Stimulated activated CD4-positive, alpha-beta T cell treated with anti-CD3 and anti-CD28 coated beads, Interleukin-4, amount 100 ng/mL, for 48 hours (primary cell): ENCODE measurements at regions not wholly inside any gene's neighbourhood (a gene's known extent, or its start where the extent isn't known, plus 50 kb on each side); places are given as distances from the start of the nearest gene placed in this dataset.

Source experiments
- DNase-seq, 2 donors: peaks; one replicate each; pipeline ENCODE4 v3.0.0-alpha.2; 2020; ENCODE audit warnings: low read depth in 2 of 2

GRCh38 chr11:105232021-105232420 is 92.5 kb upstream of the CARD18 start:
- no peak for DNase-seq

- no peak for DNase-seq
Measured at GRCh38 chr11:105230586-105230985, 91.0 kb upstream of the CARD18 start.

GRCh38 chr11:105229761-105230160 is 90.2 kb upstream of the CARD18 start:
- DNase-seq = no peak

GRCh38 chr11:105229257-105229656 is 89.7 kb upstream of the CARD18 start:
- no peak for DNase-seq

GRCh38 chr11:105227363-105227762 is 87.8 kb upstream of the CARD18 start:
- DNase-seq = no peak

GRCh38 chr11:105226766-105227165 is 87.2 kb upstream of the CARD18 start:
- no peak for DNase-seq

- no peak for DNase-seq
Measured at GRCh38 chr11:105226091-105226490, 86.5 kb upstream of the CARD18 start.

GRCh38 chr11:105224482-105225253 is 85.1 kb upstream of the CARD18 start:
- DNase-seq = no peak

GRCh38 chr11:105220121-105220520 is 80.6 kb upstream of the CARD18 start:
- DNase-seq = no peak

- DNase-seq = no peak
Measured at GRCh38 chr11:105219670-105220069, 80.1 kb upstream of the CARD18 start.

GRCh38 chr11:105219269-105219668 is 79.7 kb upstream of the CARD18 start:
- DNase-seq = no peak

GRCh38 chr11:105215528-105215927 is 76.0 kb upstream of the CARD18 start:
- no peak for DNase-seq

GRCh38 chr11:105211806-105212554 is 72.4 kb upstream of the CARD18 start:
- DNase-seq = no peak

- DNase-seq = no peak
Measured at GRCh38 chr11:105208019-105208418, 68.5 kb upstream of the CARD18 start.

GRCh38 chr11:105206633-105207032 is 67.1 kb upstream of the CARD18 start:
- no peak for DNase-seq

GRCh38 chr11:105204636-105205035 is 65.1 kb upstream of the CARD18 start:
- DNase-seq = no peak

- DNase-seq = no peak
Measured at GRCh38 chr11:105203569-105204240, 64.1 kb upstream of the CARD18 start.

GRCh38 chr11:105202844-105203548 is 63.4 kb upstream of the CARD18 start:
- DNase-seq = no peak

GRCh38 chr11:105202422-105202821 is 62.9 kb upstream of the CARD18 start:
- no peak for DNase-seq

- DNase-seq = no peak
Measured at GRCh38 chr11:105201166-105201565, 61.6 kb upstream of the CARD18 start.

- DNase-seq = no peak
Measured at GRCh38 chr11:105197071-105197815, 57.7 kb upstream of the CARD18 start.
